ENCODE measurements at regions not wholly inside any gene's neighbourhood (a gene's known extent, or its start where the extent isn't known, plus 50 kb on each side); places are given as distances from the start of the nearest gene placed in this dataset.
"Not testable (repeated sequence)": the region's sequence is repeated elsewhere in the genome, so short reads cannot be mapped to it uniquely, and the experiment has no call there.

- Histone ChIP-seq H3K36me3 (ENCODE audit: insufficient read depth, low read length) (no peaks in the 10 kb centered on the region), H3K27ac (ENCODE audit: low read depth in 1 of 2, low read length in 2 of 2) (no peak overlapping the region), H3K27me3 (ENCODE audit: control insufficient read depth in 1 of 2, insufficient read depth in 2 of 2, low read length in 2 of 2) (no peaks in the 10 kb centered on the region), H3K4me3 (ENCODE audit: low read length) (no peak overlapping the region), H3K9me3 (ENCODE audit: control insufficient read depth in 1 of 2, insufficient read depth in 1 of 2, low read length in 2 of 2) (peaks cover 0 to 3% of the 10 kb centered on the region in 2 experiments), H3K4me1 (ENCODE audit: insufficient read depth, low read length) (no peaks in the 10 kb centered on the region)
- H3K36me3 Mint-ChIP-seq (ENCODE audit: low read depth) = no peaks in the 10 kb centered on the region
- TF ChIP-seq, protein P1, sequence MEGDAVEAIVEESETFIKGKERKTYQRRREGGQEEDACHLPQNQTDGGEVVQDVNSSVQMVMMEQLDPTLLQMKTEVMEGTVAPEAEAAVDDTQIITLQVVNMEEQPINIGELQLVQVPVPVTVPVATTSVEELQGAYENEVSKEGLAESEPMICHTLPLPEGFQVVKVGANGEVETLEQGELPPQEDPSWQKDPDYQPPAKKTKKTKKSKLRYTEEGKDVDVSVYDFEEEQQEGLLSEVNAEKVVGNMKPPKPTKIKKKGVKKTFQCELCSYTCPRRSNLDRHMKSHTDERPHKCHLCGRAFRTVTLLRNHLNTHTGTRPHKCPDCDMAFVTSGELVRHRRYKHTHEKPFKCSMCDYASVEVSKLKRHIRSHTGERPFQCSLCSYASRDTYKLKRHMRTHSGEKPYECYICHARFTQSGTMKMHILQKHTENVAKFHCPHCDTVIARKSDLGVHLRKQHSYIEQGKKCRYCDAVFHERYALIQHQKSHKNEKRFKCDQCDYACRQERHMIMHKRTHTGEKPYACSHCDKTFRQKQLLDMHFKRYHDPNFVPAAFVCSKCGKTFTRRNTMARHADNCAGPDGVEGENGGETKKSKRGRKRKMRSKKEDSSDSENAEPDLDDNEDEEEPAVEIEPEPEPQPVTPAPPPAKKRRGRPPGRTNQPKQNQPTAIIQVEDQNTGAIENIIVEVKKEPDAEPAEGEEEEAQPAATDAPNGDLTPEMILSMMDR (IDR thresholded peaks at IDR 0.05) = no peak
- ATAC-seq (ENCODE audit: poor library complexity) (no peak), DNase-seq (no peak)
- H3K4me1 Mint-ChIP-seq (ENCODE audit: low read depth) = no peaks in the 10 kb centered on the region
- no peak overlapping the region for H3K27ac Mint-ChIP-seq
- intact Hi-C loops (cut with DNase I, micrococcal nuclease) = no loop called here
- H3K27me3 Mint-ChIP-seq = no peaks in the 10 kb centered on the region
- H3K4me3 Mint-ChIP-seq = no peak overlapping the region
- ChIA-PET CTCF (no interaction called here), POLR2A (no interaction called here)
- H3K9me3 Mint-ChIP-seq = peaks cover 3% of the 10 kb centered on the region
Observed at GRCh38 chr4:162837241-162837640, 329.4 kb downstream of the NAF1 start.

DNA sequence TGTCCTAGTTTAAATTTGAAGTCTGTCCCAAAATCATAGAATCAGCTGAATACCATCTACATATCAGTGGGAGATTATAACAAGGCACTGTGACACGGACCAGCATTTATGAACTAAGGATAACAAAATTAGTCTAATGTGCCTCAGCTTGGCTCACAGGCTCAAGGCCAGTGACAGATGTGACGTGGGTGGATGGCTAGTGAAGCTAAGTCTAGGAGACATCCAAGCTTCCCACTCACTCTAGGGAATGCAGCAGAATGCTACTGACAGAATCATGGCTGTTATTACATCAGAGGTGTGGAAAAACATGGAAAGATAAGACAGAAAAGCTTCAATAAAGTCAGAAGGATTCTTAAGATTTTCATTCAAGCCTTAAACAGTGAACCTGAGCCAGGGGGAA is 329.9 kb downstream of the NAF1 start:
- no peaks in the 10 kb centered on the region for H3K27me3 ChIP-seq (ENCODE audit: control insufficient read depth in 1 of 2, insufficient read depth in 2 of 2, low read length in 2 of 2)
- no peak for ATAC-seq (ENCODE audit: poor library complexity)
- H3K27ac ChIP-seq (ENCODE audit: low read depth in 1 of 2, low read length in 2 of 2) = no peak overlapping the region
- TF ChIP-seq, protein P1 (IDR thresholded peaks at IDR 0.05) = no peak
- H3K4me3 ChIP-seq (ENCODE audit: low read length) = no peak overlapping the region
- H3K36me3 ChIP-seq (ENCODE audit: insufficient read depth, low read length) = no peaks in the 10 kb centered on the region
- Mint-ChIP-seq H3K36me3 (ENCODE audit: low read depth) (no peaks in the 10 kb centered on the region), H3K4me1 (ENCODE audit: low read depth) (no peaks in the 10 kb centered on the region), H3K9me3 (peaks cover 3% of the 10 kb centered on the region), H3K27ac (no peak overlapping the region), H3K4me3 (no peak overlapping the region), H3K27me3 (no peaks in the 10 kb centered on the region)
- ChIA-PET CTCF (no interaction called here), POLR2A (no interaction called here)
- DNase-seq = no peak
- intact Hi-C loops (cut with DNase I, micrococcal nuclease) = no loop called here
- H3K9me3 ChIP-seq (ENCODE audit: control insufficient read depth in 1 of 2, insufficient read depth in 1 of 2, low read length in 2 of 2) = peaks cover 0 to 3% of the 10 kb centered on the region in 2 experiments
- H3K4me1 ChIP-seq (ENCODE audit: insufficient read depth, low read length) = no peaks in the 10 kb centered on the region

- H3K27me3 ChIP-seq (ENCODE audit: control insufficient read depth in 1 of 2, insufficient read depth in 2 of 2, low read length in 2 of 2); H3K9me3 Mint-ChIP-seq; H3K4me3 ChIP-seq (ENCODE audit: low read length); H3K4me1 ChIP-seq (ENCODE audit: insufficient read depth, low read length); DNase-seq; H3K27me3 Mint-ChIP-seq; H3K36me3 ChIP-seq (ENCODE audit: insufficient read depth, low read length); H3K4me3 Mint-ChIP-seq; ATAC-seq (ENCODE audit: poor library complexity); H3K9me3 ChIP-seq (ENCODE audit: control insufficient read depth in 1 of 2, insufficient read depth in 1 of 2, low read length in 2 of 2); POLR2A ChIA-PET; H3K36me3 Mint-ChIP-seq (ENCODE audit: low read depth); intact Hi-C loops (cut with DNase I, micrococcal nuclease); CTCF ChIA-PET; H3K27ac ChIP-seq (ENCODE audit: low read depth in 1 of 2, low read length in 2 of 2); H3K27ac Mint-ChIP-seq; H3K4me1 Mint-ChIP-seq (ENCODE audit: low read depth): not testable (repeated sequence)
Observed at GRCh38 chr4:162836258-162836657, 330.4 kb downstream of the NAF1 start.

GRCh38 chr4:162830899-162831298 is 335.8 kb downstream of the NAF1 start:
- H3K4me1 Mint-ChIP-seq (ENCODE audit: low read depth) = no peaks in the 10 kb centered on the region
- no peaks in the 10 kb centered on the region for H3K27me3 ChIP-seq (ENCODE audit: control insufficient read depth in 1 of 2, insufficient read depth in 2 of 2, low read length in 2 of 2)
- no peaks in the 10 kb centered on the region for H3K36me3 ChIP-seq (ENCODE audit: insufficient read depth, low read length)
- H3K27ac ChIP-seq (ENCODE audit: low read depth in 1 of 2, low read length in 2 of 2) = no peak overlapping the region
- intact Hi-C loops (cut with DNase I, micrococcal nuclease) = no loop called here
- ChIA-PET CTCF (no interaction called here), POLR2A (no interaction called here)
- no peaks in the 10 kb centered on the region for H3K36me3 Mint-ChIP-seq (ENCODE audit: low read depth)
- ATAC-seq (ENCODE audit: poor library complexity) (no peak), DNase-seq (no peak)
- no peaks in the 10 kb centered on the region for H3K27me3 Mint-ChIP-seq
- H3K27ac Mint-ChIP-seq = no peak overlapping the region
- TF ChIP-seq, protein P1 (IDR thresholded peaks at IDR 0.05) = no peak
- no peak overlapping the region for H3K4me3 ChIP-seq (ENCODE audit: low read length)
- H3K9me3 Mint-ChIP-seq = peaks cover 3% of the 10 kb centered on the region
- H3K4me1 ChIP-seq (ENCODE audit: insufficient read depth, low read length) = no peaks in the 10 kb centered on the region
- peaks cover 0 to 5% of the 10 kb centered on the region in 2 experiments for H3K9me3 ChIP-seq (ENCODE audit: control insufficient read depth in 1 of 2, insufficient read depth in 1 of 2, low read length in 2 of 2)
- no peak overlapping the region for H3K4me3 Mint-ChIP-seq

- DNase-seq; H3K36me3 Mint-ChIP-seq (ENCODE audit: low read depth); H3K4me3 ChIP-seq (ENCODE audit: low read length); H3K4me1 ChIP-seq (ENCODE audit: insufficient read depth, low read length); ATAC-seq (ENCODE audit: poor library complexity); CTCF ChIA-PET; H3K27ac ChIP-seq (ENCODE audit: low read depth in 1 of 2, low read length in 2 of 2); intact Hi-C loops (cut with DNase I, micrococcal nuclease); H3K27me3 Mint-ChIP-seq; H3K4me3 Mint-ChIP-seq; H3K9me3 ChIP-seq (ENCODE audit: control insufficient read depth in 1 of 2, insufficient read depth in 1 of 2, low read length in 2 of 2); H3K36me3 ChIP-seq (ENCODE audit: insufficient read depth, low read length); H3K27ac Mint-ChIP-seq; H3K27me3 ChIP-seq (ENCODE audit: control insufficient read depth in 1 of 2, insufficient read depth in 2 of 2, low read length in 2 of 2); H3K4me1 Mint-ChIP-seq (ENCODE audit: low read depth); POLR2A ChIA-PET: not testable (repeated sequence)
- peaks cover 12% of the 10 kb centered on the region for H3K9me3 Mint-ChIP-seq
Observed at GRCh38 chr4:162817374-162817773, 349.3 kb downstream of the NAF1 start.
